Mucosa of descending colon (tissue), 3 donors: ENCODE measurements at regions not wholly inside any gene's neighbourhood (a gene's known extent, or its start where the extent isn't known, plus 50 kb on each side); places are given as distances from the start of the nearest gene placed in this dataset.
A peak's percentile ranks its signal among the peaks of the same experiment; 100 is the strongest.

ENCODE experiments used
- ATAC-seq: fragments of 200-7000 bp; cut with Tn5 transposase; one replicate; pipeline ENCODE4 v1.9.1; 2020; ENCODE audit warnings: mild to moderate bottlenecking, moderate library complexity
- DNase-seq, 3 donors: peaks; one replicate each; pipeline ENCODE4 v3.0.0-alpha.2; 2020
- H3K36me3 ChIP-seq: fragments of 200-600 bp; one replicate; pipeline ENCODE4 v1.8.0; 2021; ENCODE audit warnings: low read depth, mild to moderate bottlenecking
- H3K4me1 ChIP-seq: fragments of 200-600 bp; one replicate; pipeline ENCODE4 v1.8.0; 2021; ENCODE audit warnings: low read depth, mild to moderate bottlenecking
- H3K4me3 ChIP-seq: fragments of 200-600 bp; one replicate; pipeline ENCODE4 v1.8.0; 2021; ENCODE audit warnings: mild to moderate bottlenecking
- H3K9me3 ChIP-seq: fragments of 200-600 bp; one replicate; pipeline ENCODE4 v1.8.0; 2021; ENCODE audit warnings: mild to moderate bottlenecking
- intact Hi-C, 2 donors: fragments of 100-400 bp; cut with DNase I in 1 of 2; cut with micrococcal nuclease in 1 of 2; formaldehyde crosslinking; loops; one replicate each; pipeline versions ENCODE4 v1.11.0 to v1.11.1; 2022; cut with DNase I, micrococcal nuclease
- TF ChIP-seq, protein P1 (sequence below): fragments of 200-600 bp; IDR thresholded peaks from one replicate; pipeline ENCODE4 v1.8.0; 2022; ENCODE audit warnings: antibody characterized with exemption, mild to moderate bottlenecking
- donor health status: DM: no; HTN: no; CAD: no; lungs with moderate emphysema.
- donor health status: DM: no; HTN: no; CAD: no.
- donor health status: DM: no; HTN: yes; CAD: no.

DNA sequence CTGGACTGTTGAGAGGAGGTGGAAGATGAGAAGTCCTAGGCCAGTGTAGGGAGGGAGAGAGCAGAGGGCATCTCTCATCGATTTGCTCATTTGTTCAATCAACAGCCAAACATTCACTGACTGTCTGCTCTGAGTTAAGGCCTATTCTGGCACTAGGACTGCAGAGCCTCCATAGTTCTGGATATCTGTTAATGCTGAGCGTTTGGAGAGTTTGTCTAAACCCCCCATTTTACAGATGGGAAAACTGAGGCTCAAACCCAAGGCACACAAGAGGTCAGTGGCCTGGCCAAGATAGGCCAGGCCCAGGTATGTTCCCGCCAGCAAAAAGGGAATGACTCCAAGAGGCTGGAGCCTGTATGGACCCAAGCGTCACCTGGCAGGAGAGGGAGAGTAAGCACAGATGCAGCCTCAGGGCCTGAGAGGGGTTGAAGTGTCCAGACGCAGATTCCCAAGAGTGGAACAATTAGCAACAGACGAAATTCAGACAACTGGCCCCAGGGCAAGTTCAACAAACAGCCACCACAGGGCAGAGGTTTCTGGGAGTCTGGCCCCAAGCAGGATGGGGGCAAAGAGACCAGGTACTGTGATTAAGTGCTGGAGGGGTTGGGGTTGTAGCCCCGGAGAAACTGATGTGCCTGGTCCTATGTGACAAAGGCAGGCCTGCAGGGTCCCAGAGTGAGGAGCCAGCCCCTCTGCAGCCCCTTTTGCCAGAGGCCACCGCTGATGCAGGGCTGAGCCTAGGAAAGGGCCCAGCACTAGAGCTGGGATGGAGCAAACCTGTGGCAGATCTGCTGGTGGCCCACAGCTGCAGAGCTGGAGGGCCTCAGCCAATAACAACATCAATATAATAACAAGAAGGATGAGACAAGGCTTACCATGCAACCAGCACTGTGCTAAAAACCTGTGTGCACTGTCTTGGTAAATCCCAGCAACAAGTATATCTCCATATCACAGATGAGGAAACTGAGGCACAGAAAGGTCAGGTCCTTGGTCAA lies 245.1 kb upstream of the TLE3 start:
- DNase-seq (no peak), ATAC-seq (no peak)
- Histone ChIP-seq H3K4me1 (no peaks in the 10 kb centered on the region), H3K9me3 (no peaks in the 10 kb centered on the region), H3K4me3 (no peak overlapping the region), H3K36me3 (no peaks in the 10 kb centered on the region)
- TF ChIP-seq, protein P1, sequence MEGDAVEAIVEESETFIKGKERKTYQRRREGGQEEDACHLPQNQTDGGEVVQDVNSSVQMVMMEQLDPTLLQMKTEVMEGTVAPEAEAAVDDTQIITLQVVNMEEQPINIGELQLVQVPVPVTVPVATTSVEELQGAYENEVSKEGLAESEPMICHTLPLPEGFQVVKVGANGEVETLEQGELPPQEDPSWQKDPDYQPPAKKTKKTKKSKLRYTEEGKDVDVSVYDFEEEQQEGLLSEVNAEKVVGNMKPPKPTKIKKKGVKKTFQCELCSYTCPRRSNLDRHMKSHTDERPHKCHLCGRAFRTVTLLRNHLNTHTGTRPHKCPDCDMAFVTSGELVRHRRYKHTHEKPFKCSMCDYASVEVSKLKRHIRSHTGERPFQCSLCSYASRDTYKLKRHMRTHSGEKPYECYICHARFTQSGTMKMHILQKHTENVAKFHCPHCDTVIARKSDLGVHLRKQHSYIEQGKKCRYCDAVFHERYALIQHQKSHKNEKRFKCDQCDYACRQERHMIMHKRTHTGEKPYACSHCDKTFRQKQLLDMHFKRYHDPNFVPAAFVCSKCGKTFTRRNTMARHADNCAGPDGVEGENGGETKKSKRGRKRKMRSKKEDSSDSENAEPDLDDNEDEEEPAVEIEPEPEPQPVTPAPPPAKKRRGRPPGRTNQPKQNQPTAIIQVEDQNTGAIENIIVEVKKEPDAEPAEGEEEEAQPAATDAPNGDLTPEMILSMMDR, result no peak
- intact Hi-C loops, result no loop called here

- no peaks in the 10 kb centered on the region for H3K36me3 ChIP-seq
- no peaks in the 10 kb centered on the region for H3K9me3 ChIP-seq
- no peaks in the 10 kb centered on the region for H3K4me1 ChIP-seq
- ATAC-seq (no peak), DNase-seq (no peak)
- intact Hi-C loops, result no loop called here
- H3K4me3 ChIP-seq, result no peak overlapping the region
- TF ChIP-seq, protein P1, result no peak
Measured at GRCh38 chr15:70342141-70342540, 244.4 kb upstream of the TLE3 start.

DNA sequence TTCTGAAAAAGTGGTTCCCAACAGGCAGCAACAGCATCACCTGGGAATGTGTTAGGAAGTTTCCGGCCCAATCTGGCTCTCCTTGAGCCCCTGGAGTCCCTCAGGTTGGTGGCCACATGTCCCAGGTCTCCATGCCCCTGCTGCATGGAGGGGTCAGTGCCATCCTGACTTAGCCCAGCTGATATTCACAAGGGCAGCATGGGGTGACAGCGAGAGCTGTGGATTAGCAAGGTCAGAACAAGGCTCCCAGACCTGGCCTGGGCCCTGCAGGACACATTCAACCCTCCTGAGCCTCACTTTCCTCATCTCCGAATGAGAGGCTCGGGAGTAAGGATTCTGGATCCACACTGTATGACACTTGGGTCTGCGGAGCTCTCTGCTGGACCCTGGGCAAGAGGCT lies 243.8 kb upstream of the TLE3 start:
- no peak overlapping the region for H3K4me3 ChIP-seq
- no peaks in the 10 kb centered on the region for H3K36me3 ChIP-seq
- ATAC-seq (no peak), DNase-seq (no peak)
- TF ChIP-seq, protein P1, result no peak
- H3K9me3 ChIP-seq, result no peaks in the 10 kb centered on the region
- intact Hi-C loops, result no loop called here
- H3K4me1 ChIP-seq, result no peaks in the 10 kb centered on the region

- Histone ChIP-seq H3K36me3 (no peaks in the 10 kb centered on the region), H3K4me3 (no peak overlapping the region), H3K4me1 (no peaks in the 10 kb centered on the region), H3K9me3 (no peaks in the 10 kb centered on the region)
- DNase-seq, result no peak
- intact Hi-C loops, result no loop called here
- ATAC-seq, result no peak
- TF ChIP-seq, protein P1, result no peak
Measured at GRCh38 chr15:70340494-70340870, 242.8 kb upstream of the TLE3 start.

DNA sequence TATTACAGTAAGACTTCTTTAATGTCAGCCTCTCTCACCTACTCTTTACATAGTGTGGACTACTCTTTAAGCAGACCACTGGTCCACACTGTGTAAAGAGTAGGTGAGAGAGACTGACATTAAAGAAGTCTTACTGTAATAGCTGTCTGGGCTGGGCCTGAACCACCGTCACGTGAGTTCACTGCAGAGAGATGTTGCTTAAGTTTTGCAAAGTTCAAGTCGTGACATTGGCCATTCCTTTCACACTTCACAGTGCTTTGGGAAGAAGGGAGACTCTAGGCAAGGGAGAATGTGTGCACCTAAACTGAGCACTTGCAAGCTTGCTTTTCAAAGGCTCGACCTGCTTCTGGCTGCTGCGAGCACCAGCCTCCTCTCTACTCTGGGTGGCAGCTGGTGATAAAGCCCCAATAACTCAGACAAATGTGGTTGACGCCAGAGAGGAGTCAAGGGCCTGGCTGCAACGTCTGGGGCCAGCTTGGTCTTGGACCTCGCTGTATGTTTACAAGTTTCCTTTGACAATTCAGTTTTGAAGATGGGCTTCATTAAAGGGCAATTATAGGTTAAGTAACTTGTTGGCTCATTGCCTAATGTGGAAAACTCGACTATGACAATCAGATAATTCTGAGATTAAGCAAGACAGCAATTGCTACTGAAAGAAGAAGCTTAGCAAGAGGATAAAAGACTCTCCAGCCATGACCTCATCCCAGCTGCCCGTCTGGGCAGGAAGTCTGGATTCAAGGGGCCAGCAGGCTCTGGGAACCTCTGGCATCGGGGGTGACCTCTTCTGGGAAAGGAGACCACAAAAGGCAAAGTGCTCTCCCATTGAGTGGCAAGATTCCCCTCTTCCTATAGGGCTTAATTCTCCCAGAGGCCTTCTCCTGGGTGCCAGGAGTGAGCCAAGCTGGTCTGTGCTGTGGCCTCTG lies 242.1 kb upstream of the TLE3 start:
- Histone ChIP-seq H3K4me3 (no peak overlapping the region), H3K4me1 (no peaks in the 10 kb centered on the region), H3K36me3 (no peaks in the 10 kb centered on the region), H3K9me3 (peaks cover under 1% of the 10 kb centered on the region)
- intact Hi-C loops, result no loop called here
- DNase-seq (no peak), ATAC-seq (peak; percentile 38)
- TF ChIP-seq, protein P1, result no peak
